Kidney (tissue), 13 donors: ENCODE measurements at regions not wholly inside any gene's neighbourhood (a gene's known extent, or its start where the extent isn't known, plus 50 kb on each side); places are given as distances from the start of the nearest gene placed in this dataset.

Experiments used
- DNase-seq, 5 donors: peaks; one replicate each; pipeline ENCODE4 v3.0.0-alpha.2; 2013 to 2020
- FAIRE-seq: peaks from 2 replicates; lab custom pipeline; 2012; peaks lifted over from hg19 to GRCh38; lab: Jason Lieb, UNC
- H3K27ac ChIP-seq, 2 donors: one replicate each; pipeline ENCODE4 v1.7.0; 2013; ENCODE audit warnings: low read depth in 2 of 2, low read length in 2 of 2, inconsistent platforms in 1 of 2
- H3K27me3 ChIP-seq: one replicate; pipeline ENCODE4 v1.7.1; 2013; ENCODE audit warnings: low read length, inconsistent platforms; ENCODE audit not compliant: control insufficient read depth, insufficient read depth
- H3K36me3 ChIP-seq, 3 donors: one replicate each; pipeline versions ENCODE4 v1.7.0 to v1.7.1; 2013; ENCODE audit warnings: low read length in 3 of 3, control low read depth in 1 of 3, inconsistent platforms in 1 of 3; ENCODE audit not compliant: insufficient read depth in 3 of 3, control insufficient read depth in 2 of 3
- H3K4me1 ChIP-seq, 3 donors: one replicate each; pipeline versions ENCODE4 v1.7.0 to v1.7.1; 2013; ENCODE audit warnings: low read length in 3 of 3, inconsistent platforms in 1 of 3, low read depth in 1 of 3; ENCODE audit not compliant: control insufficient read depth in 2 of 3, insufficient read depth in 2 of 3
- H3K4me3 ChIP-seq, 3 donors: one replicate each; pipeline versions ENCODE4 v1.7.0 to v1.8.1; 2013; ENCODE audit warnings: low read length in 3 of 3, control low read depth in 1 of 3, inconsistent platforms in 1 of 3
- H3K9ac ChIP-seq, 3 donors: one replicate each; pipeline versions ENCODE4 v1.7.0 to v1.7.1; 2013; ENCODE audit warnings: low read length in 3 of 3, control low read depth in 1 of 3, inconsistent platforms in 1 of 3
- H3K9me3 ChIP-seq, 3 donors: one replicate each; pipeline versions ENCODE4 v1.7.0 to v1.7.1; 2013; ENCODE audit warnings: low read length in 3 of 3, control low read depth in 1 of 3, inconsistent platforms in 1 of 3; ENCODE audit not compliant: control insufficient read depth in 2 of 3, insufficient read depth in 1 of 3
- intact Hi-C: fragments of 100-400 bp; cut with DNase I; formaldehyde crosslinking; loops from one replicate; pipeline ENCODE4 v1.11.1; 2022
- TF ChIP-seq, protein P1 (sequence below): IDR thresholded peaks from 3 replicates; pipeline ENCODE4 v1.5.1; 2012; ENCODE audit warnings: mild to moderate bottlenecking, moderate library complexity, borderline replicate concordance; ENCODE audit not compliant: insufficient read depth; ENCODE audit errors: extremely low read depth
- donor health status: control.
- donor health status: control.
- donor health status: control.
- donor health status: control.
- donor health status: control.
- donor health status: DM: yes; HTN: yes; CAD: no.
- donor health status: Normal renal cell carcinoma (clear cell type).

DNA sequence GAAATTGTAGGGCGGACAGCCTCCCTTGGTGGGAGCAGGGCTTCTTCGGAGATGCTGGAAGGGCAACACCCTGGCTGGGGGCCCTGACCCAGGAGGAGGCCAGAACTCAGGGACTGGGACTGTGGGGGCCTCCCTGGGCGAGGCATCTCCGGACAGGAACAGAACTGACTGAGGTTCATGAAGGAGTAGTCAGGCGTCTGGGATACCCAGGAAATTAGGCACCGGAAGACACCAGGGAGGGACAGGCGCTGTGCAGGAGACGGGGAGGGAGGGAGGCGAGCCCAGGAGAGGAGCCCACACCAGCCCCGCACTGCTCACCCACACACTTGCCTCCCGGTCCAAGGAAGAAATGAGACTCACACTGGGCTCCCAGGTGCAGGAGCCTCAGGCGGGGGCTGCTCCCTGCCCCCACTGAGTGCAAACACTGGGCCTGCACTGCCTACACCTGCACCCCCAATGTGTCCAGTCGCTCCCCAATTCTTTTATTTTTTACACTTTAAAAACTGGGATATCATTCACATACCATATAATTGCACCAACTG, 262.6 kb upstream of the SFSWAP start:
- Histone ChIP-seq H3K4me1 (no peaks in the 10 kb centered on the region), H3K4me3 (no peak overlapping the region), H3K36me3 (no peaks in the 10 kb centered on the region), H3K9ac (no peak overlapping the region), H3K27ac (no peak overlapping the region), H3K9me3 (peaks cover 0 to 5% (median 1%) of the 10 kb centered on the region in 3 donors), H3K27me3 (no peaks in the 10 kb centered on the region)
- no peak for DNase-seq
- intact Hi-C loops: no loop called here
- TF ChIP-seq, protein P1, sequence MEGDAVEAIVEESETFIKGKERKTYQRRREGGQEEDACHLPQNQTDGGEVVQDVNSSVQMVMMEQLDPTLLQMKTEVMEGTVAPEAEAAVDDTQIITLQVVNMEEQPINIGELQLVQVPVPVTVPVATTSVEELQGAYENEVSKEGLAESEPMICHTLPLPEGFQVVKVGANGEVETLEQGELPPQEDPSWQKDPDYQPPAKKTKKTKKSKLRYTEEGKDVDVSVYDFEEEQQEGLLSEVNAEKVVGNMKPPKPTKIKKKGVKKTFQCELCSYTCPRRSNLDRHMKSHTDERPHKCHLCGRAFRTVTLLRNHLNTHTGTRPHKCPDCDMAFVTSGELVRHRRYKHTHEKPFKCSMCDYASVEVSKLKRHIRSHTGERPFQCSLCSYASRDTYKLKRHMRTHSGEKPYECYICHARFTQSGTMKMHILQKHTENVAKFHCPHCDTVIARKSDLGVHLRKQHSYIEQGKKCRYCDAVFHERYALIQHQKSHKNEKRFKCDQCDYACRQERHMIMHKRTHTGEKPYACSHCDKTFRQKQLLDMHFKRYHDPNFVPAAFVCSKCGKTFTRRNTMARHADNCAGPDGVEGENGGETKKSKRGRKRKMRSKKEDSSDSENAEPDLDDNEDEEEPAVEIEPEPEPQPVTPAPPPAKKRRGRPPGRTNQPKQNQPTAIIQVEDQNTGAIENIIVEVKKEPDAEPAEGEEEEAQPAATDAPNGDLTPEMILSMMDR: no peak
- FAIRE-seq: no peak

DNA sequence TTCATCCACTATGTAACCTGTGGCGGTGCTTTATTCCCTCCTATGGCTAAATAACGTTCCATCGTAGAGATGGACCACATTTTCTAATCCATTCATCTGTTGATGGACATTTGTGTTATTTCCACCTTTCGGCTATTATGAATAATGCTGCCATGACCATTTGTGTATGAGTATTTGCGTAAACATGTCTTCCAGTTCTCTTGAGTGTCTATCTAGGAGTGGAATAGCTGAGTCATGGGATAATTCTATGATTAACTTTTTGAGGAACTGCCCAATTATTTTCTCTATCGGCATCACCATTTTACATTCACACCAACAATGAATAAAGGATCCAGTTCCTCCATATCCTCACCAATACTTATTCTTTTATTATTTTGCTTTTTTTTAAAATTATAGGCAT, 261.9 kb upstream of the SFSWAP start:
- Histone ChIP-seq H3K4me1 (no peaks in the 10 kb centered on the region), H3K36me3 (no peaks in the 10 kb centered on the region), H3K9ac (no peak overlapping the region), H3K27me3 (no peaks in the 10 kb centered on the region), H3K4me3 (no peak overlapping the region), H3K9me3 (peaks cover 0 to 5% (median 1%) of the 10 kb centered on the region in 3 donors), H3K27ac (no peak overlapping the region)
- DNase-seq (no peak), FAIRE-seq (no peak)
- intact Hi-C loops: no loop called here
- TF ChIP-seq, protein P1: no peak

DNA sequence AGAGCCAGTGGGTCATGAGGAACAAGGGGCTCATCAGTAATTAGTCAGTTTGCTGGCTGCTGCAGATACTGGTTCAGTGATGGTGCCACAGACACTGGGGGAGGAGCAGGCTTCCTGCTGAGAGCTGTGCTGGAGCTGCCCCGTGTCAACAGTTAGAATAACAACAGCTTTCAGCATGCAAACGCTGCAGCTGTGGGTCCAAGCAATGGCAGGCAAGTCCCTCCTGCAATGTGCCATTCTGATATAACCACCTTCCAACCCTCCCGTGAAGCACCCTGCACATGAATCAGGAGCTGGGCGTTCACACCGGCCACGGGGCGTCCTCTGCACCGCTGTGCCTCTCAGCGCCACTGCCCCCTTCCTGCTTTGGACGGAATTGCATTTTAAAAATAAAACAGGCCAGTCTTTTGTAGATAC, 258.4 kb upstream of the SFSWAP start:
- intact Hi-C loops: no loop called here
- Histone ChIP-seq H3K4me3 (no peak overlapping the region), H3K9ac (no peak overlapping the region), H3K4me1 (no peaks in the 10 kb centered on the region), H3K36me3 (no peaks in the 10 kb centered on the region), H3K9me3 (peaks cover 0 to 5% (median 1%) of the 10 kb centered on the region in 3 donors), H3K27me3 (no peaks in the 10 kb centered on the region), H3K27ac (no peak overlapping the region)
- TF ChIP-seq, protein P1: no peak
- peak in 3 of 5 donors; percentile 48 to 53 (median 51) for DNase-seq
- no peak for FAIRE-seq
